HUDEP-2 (cell line): ENCODE measurements at regions not wholly inside any gene's neighbourhood (a gene's known extent, or its start where the extent isn't known, plus 50 kb on each side); places are given as distances from the start of the nearest gene placed in this dataset.
"Not testable (repeated sequence)": the region's sequence is repeated elsewhere in the genome, so short reads cannot be mapped to it uniquely, and the experiment has no call there.

ENCODE experiments used
- DNase-seq, 76 experiments: peaks; one replicate each; lab custom pipeline; 2025; ENCODE audit not compliant: unreplicated experiment in 76 of 76; lab: John Stamatoyannopoulos, UW

- DNase-seq, result no peak
Measured at GRCh38 chr10:83706952-83707582, 432.2 kb upstream of the GHITM start.

DNA sequence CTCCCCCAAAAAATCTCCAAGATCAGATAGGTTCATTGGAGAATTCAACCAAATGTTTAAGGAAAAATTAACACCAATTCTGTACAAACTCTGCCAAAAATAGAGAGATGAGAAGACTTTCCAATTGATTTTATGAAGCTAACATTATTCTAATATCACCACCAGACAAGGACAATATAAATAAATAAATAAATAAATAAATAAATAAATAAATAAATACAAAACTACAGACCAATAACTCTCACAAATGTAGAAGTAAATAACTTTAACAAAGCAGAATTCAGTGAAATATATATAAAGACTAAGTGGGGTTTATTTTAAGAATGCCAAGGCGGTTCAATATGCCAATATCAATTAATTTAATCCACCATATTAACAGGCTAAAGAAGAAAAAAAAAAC, 425.9 kb upstream of the GHITM start:
- DNase-seq, result no peak

GRCh38 chr10:83723080-83723479, 416.2 kb upstream of the GHITM start:
- no peak for DNase-seq

- DNase-seq, result no peak
Measured at GRCh38 chr10:83724471-83725241, 414.7 kb upstream of the GHITM start.

DNA sequence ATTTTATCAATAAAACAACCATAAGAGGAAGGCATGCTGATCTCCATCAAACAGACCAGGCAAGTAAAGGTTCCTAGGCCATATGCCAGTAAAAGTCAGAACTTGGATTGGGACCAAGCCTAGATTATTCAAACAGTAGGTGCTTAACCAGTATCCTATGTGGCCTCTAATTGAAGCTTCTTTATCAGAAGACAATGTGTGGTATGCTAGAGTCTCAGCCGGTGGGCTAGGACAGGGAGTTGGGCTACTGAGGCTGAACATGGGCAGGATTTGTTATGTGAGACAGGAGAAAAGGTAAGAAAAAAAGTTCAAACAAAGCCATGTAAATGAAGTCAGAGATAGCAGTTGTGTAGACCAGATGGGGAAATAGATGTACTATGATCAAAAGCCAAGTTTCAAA, 413.7 kb upstream of the GHITM start:
- no peak for DNase-seq

GRCh38 chr10:83734278-83734677, 405.0 kb upstream of the GHITM start:
- DNase-seq, result no peak

DNA sequence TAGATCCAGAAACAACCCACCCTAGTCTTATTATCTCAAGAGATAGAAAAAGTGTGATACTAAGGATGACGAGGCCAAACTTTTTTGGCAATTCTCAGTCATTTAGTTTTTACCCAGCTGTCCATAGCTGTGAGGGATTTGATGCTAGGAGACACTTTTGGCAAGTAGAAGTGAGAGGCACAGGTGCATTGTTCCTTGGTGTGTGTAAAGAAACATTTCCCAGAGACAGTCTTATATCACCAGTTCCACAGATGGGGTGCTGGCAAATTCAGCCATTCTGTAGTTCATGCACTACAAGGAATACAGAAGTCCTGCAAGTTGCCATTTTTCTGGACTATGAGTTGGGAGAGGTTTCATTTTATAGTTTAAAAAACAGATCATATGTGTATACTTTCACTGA, 403.3 kb upstream of the GHITM start:
- DNase-seq, result no peak

DNA sequence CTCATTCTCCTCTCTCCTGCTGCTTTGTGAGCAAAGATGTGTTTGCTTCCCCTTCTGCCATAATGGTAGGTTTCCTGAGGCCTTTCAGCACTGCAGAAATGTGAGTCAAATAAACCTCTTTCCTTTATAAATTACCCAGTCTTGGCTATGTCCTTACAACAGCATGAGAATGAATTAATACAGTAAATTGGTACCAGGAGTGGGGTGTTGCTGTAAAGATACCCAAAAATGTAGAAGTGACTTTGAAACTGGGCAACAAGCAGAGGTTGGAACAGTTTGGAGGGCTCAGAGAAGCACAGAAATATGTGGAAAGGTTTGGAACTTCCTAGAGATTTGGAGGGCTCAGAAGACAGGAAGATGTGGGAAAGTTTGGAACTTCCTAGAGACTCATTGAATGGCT, 388.7 kb upstream of the GHITM start:
- DNase-seq, result no peak

- no peak for DNase-seq
Measured at GRCh38 chr10:83753490-83753889, 385.8 kb upstream of the GHITM start.

GRCh38 chr10:83754857-83755256, 384.5 kb upstream of the GHITM start:
- no peak for DNase-seq

DNA sequence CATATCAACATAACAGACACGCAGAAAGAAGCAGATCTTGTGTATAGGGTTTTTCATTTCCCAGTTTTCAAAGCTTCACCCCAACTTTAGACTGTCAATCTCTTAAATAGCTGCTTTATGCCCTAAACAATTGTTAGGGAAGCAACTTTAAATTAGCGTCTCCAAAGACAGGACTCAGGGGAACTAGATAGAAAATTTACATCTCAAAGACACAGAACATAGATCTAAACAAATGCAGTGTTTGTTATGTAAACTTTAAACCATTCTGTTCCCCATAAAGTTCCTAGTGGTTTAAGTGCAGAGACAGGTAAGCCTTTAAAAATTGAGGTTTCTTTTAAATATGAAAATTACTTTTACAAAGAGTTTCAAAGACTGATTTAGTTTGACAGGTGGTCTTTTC, 379.2 kb upstream of the GHITM start:
- no peak for DNase-seq

- no peak for DNase-seq
Measured at GRCh38 chr10:83764666-83765065, 374.6 kb upstream of the GHITM start.

DNA sequence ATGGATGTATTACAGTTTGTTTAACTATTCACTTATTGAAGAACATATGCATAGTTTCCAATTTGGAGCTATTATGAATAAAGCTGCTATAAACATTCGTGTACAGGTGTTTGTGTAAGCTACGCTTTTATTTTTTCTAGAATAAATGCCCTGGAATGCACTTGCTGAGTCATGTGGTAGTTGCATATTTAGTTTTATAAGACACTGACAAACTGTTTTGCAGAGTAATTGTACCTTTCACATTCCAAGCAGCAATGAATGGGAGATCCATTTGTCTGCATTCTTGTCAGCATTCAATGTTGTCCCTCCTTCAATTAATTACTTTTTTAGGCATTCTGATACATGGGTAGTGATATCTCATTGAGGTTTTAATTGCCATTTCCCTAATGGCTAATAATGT, 373.6 kb upstream of the GHITM start:
- no peak for DNase-seq

- DNase-seq, result no peak
Measured at GRCh38 chr10:83769281-83769820, 370.0 kb upstream of the GHITM start.

- not testable (repeated sequence) for DNase-seq
Measured at GRCh38 chr10:83786701-83787100, 352.6 kb upstream of the GHITM start.

GRCh38 chr10:83801983-83802382, 337.3 kb upstream of the GHITM start:
- DNase-seq, result no peak

DNA sequence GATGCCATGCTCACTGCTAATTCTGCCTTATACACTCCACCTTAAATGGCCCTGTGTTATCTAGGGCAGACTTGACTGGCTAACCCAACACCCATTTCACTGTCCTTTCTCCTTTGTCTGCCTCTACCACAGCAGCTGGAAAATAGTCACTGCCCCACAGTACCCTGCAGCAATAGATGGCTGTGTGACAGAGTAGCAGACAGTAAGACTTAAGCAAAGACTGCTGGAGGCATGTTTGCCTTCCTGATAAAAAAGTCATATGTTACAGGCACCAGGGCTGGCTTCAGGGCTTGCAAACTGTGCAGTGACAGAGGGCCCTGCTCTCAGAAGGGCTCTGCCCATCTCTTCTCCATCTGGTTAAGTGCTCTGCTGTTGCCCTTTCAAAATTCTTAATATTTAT, 332.6 kb upstream of the GHITM start:
- no peak for DNase-seq

- no peak for DNase-seq
Measured at GRCh38 chr10:83809001-83809400, 330.3 kb upstream of the GHITM start.

DNA sequence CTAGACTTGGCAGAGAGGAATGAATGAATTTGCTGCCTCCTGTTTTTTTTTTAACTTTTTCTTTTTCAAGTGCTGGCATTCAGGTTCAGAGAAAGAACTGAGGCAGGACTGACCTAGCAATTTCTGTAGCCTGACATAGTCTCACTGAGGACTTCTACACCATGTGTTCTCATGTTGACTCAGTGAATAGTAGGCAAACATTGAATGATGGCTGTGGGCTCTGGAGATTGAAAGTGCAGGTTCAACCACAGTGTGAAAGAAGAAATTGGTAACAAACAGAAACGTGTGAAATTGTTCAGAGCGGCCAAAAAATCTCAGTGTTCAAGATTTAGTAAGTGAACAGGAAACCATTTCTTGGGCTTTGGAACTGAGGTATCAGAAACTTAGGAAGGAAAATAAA, 322.4 kb upstream of the GHITM start:
- no peak for DNase-seq

- DNase-seq, result no peak
Measured at GRCh38 chr10:83817797-83818196, 321.5 kb upstream of the GHITM start.

DNA sequence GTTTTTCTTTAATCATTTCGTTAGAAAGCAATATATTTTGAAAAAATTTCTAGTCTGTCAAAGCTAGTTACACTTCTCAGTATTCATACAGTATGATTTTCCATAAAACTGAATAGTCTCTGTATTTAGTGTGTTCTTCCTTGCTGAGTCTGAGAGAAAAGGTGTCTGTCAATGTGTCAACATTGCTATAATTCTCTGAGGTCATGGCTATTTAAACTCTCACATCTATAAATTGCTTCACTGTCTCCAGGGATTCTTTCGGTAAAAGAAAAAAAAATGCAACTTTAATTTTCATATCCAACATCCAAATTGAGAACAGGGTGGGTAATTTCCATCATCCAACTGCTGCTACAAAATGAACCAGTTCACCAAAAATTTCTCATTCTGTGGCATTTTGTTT, 319.7 kb upstream of the GHITM start:
- DNase-seq, result no peak

DNA sequence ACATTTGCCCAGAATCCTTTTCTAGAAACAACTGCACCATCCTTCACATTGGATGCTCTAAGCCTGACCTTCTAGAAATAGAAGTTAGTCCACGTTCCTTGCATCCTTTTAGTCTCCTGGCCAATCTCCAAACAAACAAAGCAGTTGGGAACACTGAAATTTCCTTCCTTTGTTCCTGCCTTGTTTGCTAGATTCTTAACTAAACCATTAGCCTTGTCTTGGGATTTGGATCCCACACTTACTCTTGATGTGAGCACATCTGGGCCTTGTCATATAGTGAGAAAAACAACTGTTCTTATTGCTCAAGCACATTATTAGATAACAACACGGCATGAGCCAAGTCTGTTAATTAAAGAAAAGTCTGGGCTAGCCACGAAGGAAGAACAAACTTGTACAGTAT, 319.3 kb upstream of the GHITM start:
- no peak for DNase-seq
